ENCODE measurements at regions not wholly inside any gene's neighbourhood (a gene's known extent, or its start where the extent isn't known, plus 50 kb on each side); places are given as distances from the start of the nearest gene placed in this dataset.

- TF ChIP-seq ZNF274 (IDR thresholded peaks at IDR 0.05; ENCODE audit: low read depth, low read length): no peak
- TF ChIP-seq YY1 (IDR thresholded peaks at IDR 0.05; ENCODE audit: insufficient read depth, insufficient read length): no peak
- TF ChIP-seq SUZ12 (IDR thresholded peaks at IDR 0.05; ENCODE audit: extremely low read depth, insufficient read depth, insufficient read length): no peak
Measured at GRCh38 chr10:78523453-78523852, 489.8 kb downstream of the RPS24 start.
